ENCODE measurements at regions not wholly inside any gene's neighbourhood (a gene's known extent, or its start where the extent isn't known, plus 50 kb on each side); places are given as distances from the start of the nearest gene placed in this dataset.

- no peaks in the 10 kb centered on the region for H3K4me1 ChIP-seq
- TF ChIP-seq CTCF (IDR thresholded peaks at IDR 0.05) = no peak
- no peak overlapping the region for H3K9ac ChIP-seq
- no peaks in the 10 kb centered on the region for H3K9me3 ChIP-seq (ENCODE audit: control insufficient read depth, low read length)
- no peak overlapping the region for H3K4me2 ChIP-seq (ENCODE audit: low read length)
- no peak overlapping the region for H2AFZ ChIP-seq
- H3K79me2 ChIP-seq = no peaks in the 10 kb centered on the region
- H3K27ac ChIP-seq = no peak overlapping the region
- no peaks in the 10 kb centered on the region for H3K27me3 ChIP-seq (ENCODE audit: control insufficient read depth, insufficient read depth, low read length)
- H3K36me3 ChIP-seq (ENCODE audit: control insufficient read depth, insufficient read depth, low read length) = no peaks in the 10 kb centered on the region
- H3K4me3 ChIP-seq (ENCODE audit: low read depth, low read length) = no peak overlapping the region
Observed at GRCh38 chr13:91139232-91139631, 208.3 kb upstream of the MIR17HG start.

DNA sequence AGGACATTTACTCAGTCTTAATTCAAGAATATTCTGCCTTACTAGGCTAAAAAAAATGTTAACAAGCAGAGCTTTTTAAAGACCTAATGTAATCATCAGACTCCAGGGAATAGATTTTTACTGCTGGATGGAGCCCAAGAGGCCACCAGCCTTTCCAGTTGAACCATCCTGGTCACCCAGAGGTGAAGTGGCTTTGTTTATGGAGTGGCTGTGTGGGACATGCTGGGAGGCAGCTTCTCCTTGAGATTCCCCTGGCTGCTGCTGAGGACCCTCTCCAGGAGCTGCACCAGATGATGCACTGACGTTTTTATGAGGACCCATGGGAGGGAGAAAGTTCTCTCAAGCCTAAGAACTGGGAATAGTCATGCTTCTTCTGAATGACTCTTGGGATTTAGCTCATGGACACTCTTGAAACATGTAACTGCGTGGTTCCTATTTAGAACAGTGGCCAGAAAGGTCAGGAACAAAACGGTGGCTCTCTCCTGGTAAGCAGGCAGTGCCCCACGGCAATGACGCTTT, 205.9 kb upstream of the MIR17HG start:
- no peaks in the 10 kb centered on the region for H3K9me3 ChIP-seq (ENCODE audit: control insufficient read depth, low read length)
- H3K4me2 ChIP-seq (ENCODE audit: low read length) = no peak overlapping the region
- no peak for TF ChIP-seq CTCF (IDR thresholded peaks at IDR 0.05)
- no peak overlapping the region for H3K4me3 ChIP-seq (ENCODE audit: low read depth, low read length)
- H3K79me2 ChIP-seq = no peaks in the 10 kb centered on the region
- no peak overlapping the region for H3K27ac ChIP-seq
- H3K9ac ChIP-seq = no peak overlapping the region
- no peaks in the 10 kb centered on the region for H3K36me3 ChIP-seq (ENCODE audit: control insufficient read depth, insufficient read depth, low read length)
- no peak overlapping the region for H2AFZ ChIP-seq
- no peaks in the 10 kb centered on the region for H3K4me1 ChIP-seq
- H3K27me3 ChIP-seq (ENCODE audit: control insufficient read depth, insufficient read depth, low read length) = no peaks in the 10 kb centered on the region

DNA sequence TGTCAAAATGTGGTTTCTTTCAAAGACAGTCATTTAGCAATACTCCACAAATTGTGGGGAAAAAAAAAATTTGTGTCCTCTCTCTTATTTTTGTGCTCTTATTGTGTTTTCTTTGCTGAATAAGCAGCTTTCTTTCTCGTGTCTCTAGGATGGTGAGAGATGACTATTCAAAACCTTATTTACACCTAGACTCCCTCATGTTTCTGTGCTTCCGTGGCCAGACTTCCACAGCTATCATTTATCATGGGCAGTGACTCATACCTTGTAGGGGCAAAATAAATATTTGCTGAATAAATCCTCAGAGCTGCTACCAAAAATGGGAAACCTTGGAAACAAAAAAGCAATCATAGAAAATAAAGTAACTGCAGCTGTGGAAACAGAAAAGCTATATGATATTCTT, 204.9 kb upstream of the MIR17HG start:
- TF ChIP-seq CTCF (IDR thresholded peaks at IDR 0.05) = no peak
- H3K9me3 ChIP-seq (ENCODE audit: control insufficient read depth, low read length) = no peaks in the 10 kb centered on the region
- no peak overlapping the region for H3K27ac ChIP-seq
- no peak overlapping the region for H2AFZ ChIP-seq
- H3K9ac ChIP-seq = no peak overlapping the region
- no peaks in the 10 kb centered on the region for H3K4me1 ChIP-seq
- no peaks in the 10 kb centered on the region for H3K36me3 ChIP-seq (ENCODE audit: control insufficient read depth, insufficient read depth, low read length)
- no peak overlapping the region for H3K4me3 ChIP-seq (ENCODE audit: low read depth, low read length)
- H3K4me2 ChIP-seq (ENCODE audit: low read length) = no peak overlapping the region
- no peaks in the 10 kb centered on the region for H3K79me2 ChIP-seq
- H3K27me3 ChIP-seq (ENCODE audit: control insufficient read depth, insufficient read depth, low read length) = no peaks in the 10 kb centered on the region

- Histone ChIP-seq H3K36me3 (ENCODE audit: control insufficient read depth, insufficient read depth, low read length) (no peaks in the 10 kb centered on the region), H3K4me2 (ENCODE audit: low read length) (no peak overlapping the region), H3K4me1 (no peaks in the 10 kb centered on the region), H2AFZ (no peak overlapping the region), H3K9me3 (ENCODE audit: control insufficient read depth, low read length) (no peaks in the 10 kb centered on the region), H3K27me3 (ENCODE audit: control insufficient read depth, insufficient read depth, low read length) (no peaks in the 10 kb centered on the region), H3K79me2 (no peaks in the 10 kb centered on the region), H3K9ac (no peak overlapping the region), H3K27ac (no peak overlapping the region), H3K4me3 (ENCODE audit: low read depth, low read length) (no peak overlapping the region)
- TF ChIP-seq CTCF (IDR thresholded peaks at IDR 0.05) = no peak
Observed at GRCh38 chr13:91144054-91144453, 203.4 kb upstream of the MIR17HG start.

- no peak overlapping the region for H3K4me2 ChIP-seq (ENCODE audit: low read length)
Observed at GRCh38 chr13:91144486-91144885, 203.0 kb upstream of the MIR17HG start.

More at GRCh38 chr13:91144486-91144885, 203.0 kb upstream of the MIR17HG start:
- Histone ChIP-seq H3K9ac (no peak overlapping the region), H2AFZ (no peak overlapping the region), H3K4me3 (ENCODE audit: low read depth, low read length) (no peak overlapping the region), H3K9me3 (ENCODE audit: control insufficient read depth, low read length) (no peaks in the 10 kb centered on the region), H3K27me3 (ENCODE audit: control insufficient read depth, insufficient read depth, low read length) (no peaks in the 10 kb centered on the region), H3K4me1 (no peaks in the 10 kb centered on the region), H3K27ac (no peak overlapping the region), H3K79me2 (no peaks in the 10 kb centered on the region), H3K36me3 (ENCODE audit: control insufficient read depth, insufficient read depth, low read length) (no peaks in the 10 kb centered on the region)
- no peak for TF ChIP-seq CTCF (IDR thresholded peaks at IDR 0.05)

Measured in parathyroid adenoma (tissue), 2 donors.